K562 (cell line): ENCODE measurements at regions not wholly inside any gene's neighbourhood (a gene's known extent, or its start where the extent isn't known, plus 50 kb on each side); places are given as distances from the start of the nearest gene placed in this dataset.

ENCODE experiments used
- DIDO1 ChIP-seq: fragments of 450-650 bp; IDR thresholded peaks from 2 replicates; pipeline ENCODE4 v1.6.1; 2016; ENCODE audit warnings: low read depth, missing biosample characterization, missing genetic modification characterization
- FOXP1 ChIP-seq: sonication (generic); formaldehyde crosslinking; IDR thresholded peaks from 2 replicates; pipeline ENCODE4 v1.8.0; 2022; ENCODE audit warnings: mild to moderate bottlenecking, missing genetic modification reagents
- MTA2 ChIP-seq: fragments of 450-650 bp; IDR thresholded peaks from 2 replicates; pipeline ENCODE4 v1.6.1; 2016; ENCODE audit warnings: low read depth
- NR2C1 ChIP-seq, 2 experiments: fragments of 450-650 bp; IDR thresholded peaks; 2 replicates each; pipeline ENCODE4 v1.6.1; 2017; ENCODE audit warnings: mild to moderate bottlenecking in 2 of 2, antibody characterized with exemption in 1 of 2, inconsistent platforms in 1 of 2, missing compliant biosample characterization in 1 of 2, missing genetic modification characterization in 1 of 2
- NR2F6 ChIP-seq: fragments of 450-650 bp; formaldehyde crosslinking; IDR thresholded peaks from 2 replicates; pipeline ENCODE4 v1.4.0; 2020; ENCODE audit warnings: mild to moderate bottlenecking
- RUNX1 ChIP-seq: sonication (generic); IDR thresholded peaks from 2 replicates; pipeline ENCODE4 v1.6.1; 2016; ENCODE audit warnings: antibody characterized with exemption, low read depth
- TCFL5 ChIP-seq: fragments of 250-450 bp; sonication (Bioruptor Pico); conservative IDR thresholded peaks from 2 replicates; pipeline ENCODE4 v1.6.1; 2021; ENCODE audit warnings: mild to moderate bottlenecking, moderate library complexity, matching md5 sums
- TRIM25 ChIP-seq: fragments of 450-650 bp; IDR thresholded peaks from 2 replicates; pipeline ENCODE4 v1.7.0; 2016; ENCODE audit warnings: borderline replicate concordance
- ZBTB7A ChIP-seq: IDR thresholded peaks from 2 replicates; pipeline ENCODE4 v1.6.1; 2011; ENCODE audit warnings: low read depth, mild to moderate bottlenecking, low read length, moderate library complexity, borderline replicate concordance; ENCODE audit not compliant: control insufficient read depth
- ZNF146 ChIP-seq: IDR thresholded peaks from one replicate; pipeline ENCODE4 v1.6.1; 2018; ENCODE audit warnings: missing compliant biosample characterization; ENCODE audit not compliant: unreplicated experiment
- TF ChIP-seq, protein P1 (sequence below): fragments of 450-650 bp; formaldehyde crosslinking; IDR thresholded peaks from 2 replicates; pipeline ENCODE4 v1.4.0; 2022; ENCODE audit warnings: missing genetic modification characterization

- TF ChIP-seq, protein P1, sequence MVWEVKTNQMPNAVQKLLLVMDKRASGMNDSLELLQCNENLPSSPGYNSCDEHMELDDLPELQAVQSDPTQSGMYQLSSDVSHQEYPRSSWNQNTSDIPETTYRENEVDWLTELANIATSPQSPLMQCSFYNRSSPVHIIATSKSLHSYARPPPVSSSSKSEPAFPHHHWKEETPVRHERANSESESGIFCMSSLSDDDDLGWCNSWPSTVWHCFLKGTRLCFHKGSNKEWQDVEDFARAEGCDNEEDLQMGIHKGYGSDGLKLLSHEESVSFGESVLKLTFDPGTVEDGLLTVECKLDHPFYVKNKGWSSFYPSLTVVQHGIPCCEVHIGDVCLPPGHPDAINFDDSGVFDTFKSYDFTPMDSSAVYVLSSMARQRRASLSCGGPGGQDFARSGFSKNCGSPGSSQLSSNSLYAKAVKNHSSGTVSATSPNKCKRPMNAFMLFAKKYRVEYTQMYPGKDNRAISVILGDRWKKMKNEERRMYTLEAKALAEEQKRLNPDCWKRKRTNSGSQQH (CRISPR knock-in tag): no peak
- TF ChIP-seq TCFL5 (CRISPR knock-in tag) (no peak), NR2C1 (IDR thresholded peaks at IDR 0.05) (no peak), NR2C1 (tag; IDR thresholded peaks at IDR 0.05) (no peak), FOXP1 (CRISPR knock-in tag) (no peak), RUNX1 (no peak), MTA2 (no peak), TRIM25 (no peak), DIDO1 (tag) (no peak), ZBTB7A (no peak), NR2F6 (no peak), ZNF146 (CRISPR knock-in tag) (no peak)
Observed at GRCh38 chr3:144229330-144229729, 257.7 kb downstream of the DIPK2A start (continued).
